ENCODE measurements at regions not wholly inside any gene's neighbourhood (a gene's known extent, or its start where the extent isn't known, plus 50 kb on each side); places are given as distances from the start of the nearest gene placed in this dataset.
"Not testable (repeated sequence)": the region's sequence is repeated elsewhere in the genome, so short reads cannot be mapped to it uniquely, and the experiment has no call there.

DNA sequence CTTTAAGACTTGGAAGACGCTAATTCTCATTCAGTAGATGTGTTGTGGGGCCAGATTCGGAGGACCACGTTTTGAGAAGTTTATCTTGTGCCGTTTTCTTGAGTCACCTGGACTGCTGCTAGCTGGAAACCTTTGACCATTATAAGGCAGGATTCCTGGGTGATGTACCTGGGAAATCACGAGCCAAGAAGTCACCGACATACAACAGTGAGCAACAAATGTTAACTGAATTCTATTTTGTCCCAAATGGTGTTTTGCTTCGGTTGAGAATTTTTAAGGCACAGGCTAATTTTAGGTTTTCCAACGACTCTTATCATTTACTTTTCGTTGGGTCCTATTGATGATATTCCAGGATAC is 93.4 kb upstream of the BTN3A2 start:
- DNase-seq (ENCODE audit: low spot score), result no peak
- in situ Hi-C loops (cut with MboI; ENCODE audit: low pct_unique_long_range_greater_than_20kb, low sequenced_read_pairs, unreplicated experiment), result no loop called here
- TF ChIP-seq, protein P1, sequence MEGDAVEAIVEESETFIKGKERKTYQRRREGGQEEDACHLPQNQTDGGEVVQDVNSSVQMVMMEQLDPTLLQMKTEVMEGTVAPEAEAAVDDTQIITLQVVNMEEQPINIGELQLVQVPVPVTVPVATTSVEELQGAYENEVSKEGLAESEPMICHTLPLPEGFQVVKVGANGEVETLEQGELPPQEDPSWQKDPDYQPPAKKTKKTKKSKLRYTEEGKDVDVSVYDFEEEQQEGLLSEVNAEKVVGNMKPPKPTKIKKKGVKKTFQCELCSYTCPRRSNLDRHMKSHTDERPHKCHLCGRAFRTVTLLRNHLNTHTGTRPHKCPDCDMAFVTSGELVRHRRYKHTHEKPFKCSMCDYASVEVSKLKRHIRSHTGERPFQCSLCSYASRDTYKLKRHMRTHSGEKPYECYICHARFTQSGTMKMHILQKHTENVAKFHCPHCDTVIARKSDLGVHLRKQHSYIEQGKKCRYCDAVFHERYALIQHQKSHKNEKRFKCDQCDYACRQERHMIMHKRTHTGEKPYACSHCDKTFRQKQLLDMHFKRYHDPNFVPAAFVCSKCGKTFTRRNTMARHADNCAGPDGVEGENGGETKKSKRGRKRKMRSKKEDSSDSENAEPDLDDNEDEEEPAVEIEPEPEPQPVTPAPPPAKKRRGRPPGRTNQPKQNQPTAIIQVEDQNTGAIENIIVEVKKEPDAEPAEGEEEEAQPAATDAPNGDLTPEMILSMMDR (IDR thresholded peaks at IDR 0.05; ENCODE audit: extremely low read depth, insufficient read depth, missing control alignments), result no peak

DNA sequence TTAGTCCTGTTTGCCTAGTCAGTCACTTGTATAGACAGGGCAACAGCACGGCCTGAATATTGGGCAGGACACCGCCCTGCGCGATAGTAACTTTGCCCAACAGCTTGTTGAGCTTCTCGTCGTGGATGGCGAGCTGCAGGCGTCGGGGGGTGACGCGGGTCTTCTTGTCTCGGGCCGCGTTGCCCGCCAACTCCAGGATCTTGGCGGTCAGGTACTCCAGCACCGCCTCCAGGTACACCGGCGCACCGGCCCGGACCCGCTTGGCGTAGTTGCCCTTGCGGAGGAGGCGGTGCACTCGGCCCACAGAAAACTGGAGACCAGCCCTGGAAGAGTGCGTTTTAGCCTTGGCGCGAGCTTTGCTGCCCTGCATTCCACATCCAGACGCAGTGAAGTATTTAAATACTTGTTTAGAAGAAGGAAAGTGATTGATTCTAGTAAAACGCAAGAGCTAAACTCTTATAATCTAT is 92.8 kb upstream of the BTN3A2 start:
- TF ChIP-seq, protein P1 (IDR thresholded peaks at IDR 0.05; ENCODE audit: extremely low read depth, insufficient read depth, missing control alignments), result no peak
- no peak for DNase-seq (ENCODE audit: low spot score)
- in situ Hi-C loops (cut with MboI; ENCODE audit: low pct_unique_long_range_greater_than_20kb, low sequenced_read_pairs, unreplicated experiment), result no loop called here

DNA sequence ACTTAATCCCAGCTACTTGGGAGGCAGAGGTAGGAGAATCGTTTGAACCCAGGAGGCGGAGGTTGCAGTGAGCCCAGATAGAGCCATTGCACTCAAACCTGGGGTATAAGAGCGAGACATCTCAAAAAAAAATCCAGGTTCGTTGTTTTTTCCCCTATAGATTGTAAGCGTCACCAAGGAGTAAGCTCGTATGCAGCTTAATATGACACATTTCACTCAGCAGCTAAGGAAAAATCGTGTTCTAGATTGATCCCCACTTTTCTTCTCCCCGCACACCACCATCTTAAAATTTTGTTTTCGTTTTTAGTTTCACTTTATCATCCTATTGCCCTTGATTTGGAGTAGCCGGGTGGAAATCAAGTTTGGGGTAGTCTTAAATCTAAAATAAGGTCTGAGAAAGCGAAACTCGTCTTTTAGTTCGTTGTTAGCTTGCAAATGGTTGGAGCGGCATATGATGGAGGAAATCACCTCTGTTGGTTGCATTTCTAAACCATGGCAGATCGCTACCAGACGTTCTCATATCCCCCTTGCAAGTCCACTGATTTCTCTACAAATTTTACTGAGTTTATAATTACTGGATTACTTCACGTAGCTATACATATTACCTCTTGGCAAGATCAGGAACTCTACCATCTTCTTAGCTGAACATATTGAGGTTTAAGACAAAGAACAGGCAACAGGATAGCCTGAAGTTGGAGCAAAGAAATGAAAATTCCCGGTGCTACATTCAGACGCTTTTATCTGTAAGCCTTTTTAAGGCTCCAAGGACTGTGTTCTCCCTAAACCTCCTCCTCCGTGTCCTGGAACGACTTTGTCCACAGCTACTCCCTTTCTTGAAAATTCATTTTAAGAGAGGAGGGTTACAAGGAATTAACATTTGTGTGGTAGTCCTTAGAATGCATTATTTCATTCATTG is 91.1 kb upstream of the BTN3A2 start:
- in situ Hi-C loops (cut with MboI; ENCODE audit: low pct_unique_long_range_greater_than_20kb, low sequenced_read_pairs, unreplicated experiment), result no loop called here
- peak; percentile 36 for DNase-seq (ENCODE audit: low spot score)
- TF ChIP-seq, protein P1 (IDR thresholded peaks at IDR 0.05; ENCODE audit: extremely low read depth, insufficient read depth, missing control alignments), result no peak

DNA sequence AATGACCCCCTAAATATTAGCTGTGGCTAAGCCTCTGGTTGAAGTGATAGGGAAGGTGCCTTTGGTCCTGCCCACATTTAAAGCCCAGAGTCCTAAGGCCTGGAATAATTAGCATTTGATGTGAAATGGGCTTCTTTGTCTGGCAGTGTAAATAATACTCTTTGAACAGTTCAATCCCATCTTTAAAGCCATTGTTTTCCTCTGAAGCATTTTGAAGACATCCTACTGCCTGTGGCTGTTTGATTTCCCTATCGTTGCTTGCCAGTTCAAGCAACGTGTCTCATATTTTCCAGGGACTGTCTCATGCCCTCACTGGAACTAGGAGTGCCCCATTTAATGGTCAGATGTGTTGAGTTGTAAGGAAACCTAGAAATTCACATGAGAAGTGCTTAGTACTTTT is 89.3 kb upstream of the BTN3A2 start:
- in situ Hi-C loops (cut with MboI; ENCODE audit: low pct_unique_long_range_greater_than_20kb, low sequenced_read_pairs, unreplicated experiment), result no loop called here
- DNase-seq (ENCODE audit: low spot score), result no peak
- TF ChIP-seq, protein P1 (IDR thresholded peaks at IDR 0.05; ENCODE audit: extremely low read depth, insufficient read depth, missing control alignments), result no peak

DNA sequence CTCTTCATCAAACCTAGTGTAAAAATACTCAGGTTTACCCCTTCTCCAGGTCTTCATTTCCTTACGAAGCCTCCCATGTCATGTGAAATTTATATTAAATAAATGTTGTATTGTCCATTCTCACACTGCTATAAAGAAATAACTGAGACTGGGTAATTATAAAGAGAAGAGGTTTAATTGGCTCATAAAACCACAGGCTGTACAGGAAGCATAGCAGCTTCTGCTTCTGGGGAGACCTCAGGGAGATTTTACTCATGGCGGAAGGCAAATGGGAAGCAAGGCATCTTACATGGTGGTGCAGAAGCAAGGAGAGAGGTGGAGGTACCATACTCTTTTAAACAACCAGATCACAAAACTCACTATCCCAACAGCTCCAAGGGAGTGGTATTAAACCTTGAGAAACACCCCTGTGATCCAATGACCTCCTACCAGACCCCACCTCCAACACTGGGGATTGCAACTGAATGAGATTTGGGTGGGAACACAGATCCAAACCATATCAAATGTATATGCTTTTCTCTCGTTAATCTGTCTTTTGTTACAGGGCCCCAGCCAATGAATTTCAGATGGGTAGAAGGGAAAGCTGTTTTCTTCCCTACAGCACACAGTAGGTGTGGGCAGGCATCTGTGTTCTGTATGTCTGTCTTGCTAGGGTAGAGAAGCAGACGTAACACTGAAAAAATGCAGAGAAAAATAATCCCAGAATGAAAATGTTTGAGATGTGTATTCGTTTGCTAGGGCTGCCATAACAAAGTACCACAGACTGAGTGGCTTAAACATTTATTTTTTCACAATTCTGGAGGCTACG is 88.0 kb upstream of the BTN3A2 start:
- in situ Hi-C loops (cut with MboI; ENCODE audit: low pct_unique_long_range_greater_than_20kb, low sequenced_read_pairs, unreplicated experiment), result no loop called here
- DNase-seq (ENCODE audit: low spot score), result no peak
- TF ChIP-seq, protein P1 (IDR thresholded peaks at IDR 0.05; ENCODE audit: extremely low read depth, insufficient read depth, missing control alignments), result no peak

DNA sequence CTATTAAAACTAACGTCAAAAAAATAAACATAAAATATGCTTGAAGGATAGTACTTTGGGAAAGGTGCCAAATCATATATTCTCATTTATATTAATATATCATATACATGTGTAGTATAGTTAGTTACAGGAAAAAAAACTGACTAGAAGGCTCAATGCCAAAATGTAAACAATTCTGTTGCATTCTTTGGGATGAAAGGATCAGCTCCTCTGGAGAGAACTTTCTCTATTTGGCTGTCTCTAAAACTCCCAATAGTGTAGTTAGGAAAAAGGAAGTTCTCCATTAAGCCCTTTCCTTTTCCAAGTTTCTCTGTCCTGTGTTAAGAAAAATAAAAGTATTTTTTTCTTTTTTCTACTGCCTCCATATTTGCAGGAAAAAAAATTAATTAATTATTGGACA is 86.5 kb upstream of the BTN3A2 start:
- in situ Hi-C loops (cut with MboI; ENCODE audit: low pct_unique_long_range_greater_than_20kb, low sequenced_read_pairs, unreplicated experiment), result no loop called here
- TF ChIP-seq, protein P1 (IDR thresholded peaks at IDR 0.05; ENCODE audit: extremely low read depth, insufficient read depth, missing control alignments), result no peak
- no peak for DNase-seq (ENCODE audit: low spot score)

DNA sequence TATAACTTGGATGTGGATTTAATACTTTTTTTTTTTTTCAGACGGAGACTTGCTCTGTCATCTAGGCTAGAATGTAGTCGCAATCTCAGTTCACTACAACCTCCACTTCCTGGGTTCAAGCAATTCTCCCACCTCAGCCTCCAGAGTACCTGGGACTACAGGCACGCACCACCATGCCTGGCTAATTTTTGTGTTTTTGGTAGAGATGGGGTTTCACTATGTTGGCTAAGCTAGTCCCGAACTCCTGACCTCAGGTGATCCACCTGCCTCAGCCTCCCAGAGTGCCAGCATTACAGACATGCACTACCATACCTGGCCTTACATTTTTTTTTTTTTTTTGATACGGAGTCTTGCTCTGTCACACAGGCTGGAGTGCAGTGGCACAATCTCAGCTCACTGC is 85.6 kb upstream of the BTN3A2 start:
- DNase-seq (ENCODE audit: low spot score); in situ Hi-C loops (cut with MboI; ENCODE audit: low pct_unique_long_range_greater_than_20kb, low sequenced_read_pairs, unreplicated experiment): not testable (repeated sequence)

Data from GM13977 (cell line).